ENCODE measurements at regions not wholly inside any gene's neighbourhood (a gene's known extent, or its start where the extent isn't known, plus 50 kb on each side); places are given as distances from the start of the nearest gene placed in this dataset.

- no peak for DNase-seq
Observed at GRCh38 chr2:5959836-5960820, 267.9 kb downstream of the SOX11 start.

- no peak for DNase-seq
Observed at GRCh38 chr2:5967506-5967905, 275.3 kb downstream of the SOX11 start.

GRCh38 chr2:5969303-5969702 is 277.1 kb downstream of the SOX11 start:
- DNase-seq: no peak

GRCh38 chr2:5970347-5970746 is 278.2 kb downstream of the SOX11 start:
- DNase-seq: no peak

- DNase-seq: no peak
Observed at GRCh38 chr2:5974477-5974876, 282.3 kb downstream of the SOX11 start.

- DNase-seq: no peak
Observed at GRCh38 chr2:5975401-5975800, 283.2 kb downstream of the SOX11 start.

GRCh38 chr2:5976531-5977065 is 284.4 kb downstream of the SOX11 start:
- DNase-seq: no peak

- DNase-seq: no peak
Observed at GRCh38 chr2:5977477-5977876, 285.3 kb downstream of the SOX11 start.

- DNase-seq: no peak
Observed at GRCh38 chr2:5978131-5978751, 286.1 kb downstream of the SOX11 start.

GRCh38 chr2:5980450-5981190 is 288.4 kb downstream of the SOX11 start:
- no peak for DNase-seq

GRCh38 chr2:5982193-5982902 is 290.2 kb downstream of the SOX11 start:
- no peak for DNase-seq

- DNase-seq: no peak
Observed at GRCh38 chr2:5982903-5983265, 290.7 kb downstream of the SOX11 start.

GRCh38 chr2:5983511-5984272 is 291.5 kb downstream of the SOX11 start:
- DNase-seq: no peak

- no peak for DNase-seq
Observed at GRCh38 chr2:5984273-5984655, 292.1 kb downstream of the SOX11 start.

- no peak for DNase-seq
Observed at GRCh38 chr2:5984946-5985345, 292.8 kb downstream of the SOX11 start.

GRCh38 chr2:5985536-5986385 is 293.6 kb downstream of the SOX11 start:
- no peak for DNase-seq

GRCh38 chr2:5986801-5987787 is 294.9 kb downstream of the SOX11 start:
- DNase-seq: no peak

GRCh38 chr2:5988120-5988519 is 295.9 kb downstream of the SOX11 start:
- no peak for DNase-seq

- no peak for DNase-seq
Observed at GRCh38 chr2:5990086-5990485, 297.9 kb downstream of the SOX11 start.
